ENCODE measurements at regions not wholly inside any gene's neighbourhood (a gene's known extent, or its start where the extent isn't known, plus 50 kb on each side); places are given as distances from the start of the nearest gene placed in this dataset.

- no peak for DNase-seq (ENCODE audit: low read depth, low spot score)
- no peak overlapping the region for H3K4me3 ChIP-seq (ENCODE audit: low read depth, low read length)
- in situ Hi-C loops (cut with HindIII; ENCODE audit: low sequenced_read_pairs) = no loop called here
- no peak for TF ChIP-seq CTCF (IDR thresholded peaks at IDR 0.05; ENCODE audit: low read depth, low read length)
Observed at GRCh38 chr5:40258222-40258621, 421.5 kb upstream of the PTGER4 start.

GRCh38 chr5:40240671-40241070 is 439.0 kb upstream of the PTGER4 start:
- H3K4me3 ChIP-seq (ENCODE audit: low read depth, low read length) = no peak overlapping the region
- no peak for TF ChIP-seq CTCF (IDR thresholded peaks at IDR 0.05; ENCODE audit: low read depth, low read length)
- DNase-seq (ENCODE audit: low read depth, low spot score) = no peak
- in situ Hi-C loops (cut with HindIII; ENCODE audit: low sequenced_read_pairs) = no loop called here

- H3K4me3 ChIP-seq (ENCODE audit: low read depth, low read length) = no peak overlapping the region
- in situ Hi-C loops (cut with HindIII; ENCODE audit: low sequenced_read_pairs) = no loop called here
- DNase-seq (ENCODE audit: low read depth, low spot score) = peak; percentile 52
- TF ChIP-seq CTCF (IDR thresholded peaks at IDR 0.05; ENCODE audit: low read depth, low read length) = no peak
Observed at GRCh38 chr5:40240111-40240510, 439.6 kb upstream of the PTGER4 start.

GRCh38 chr5:40238066-40238745 is 441.5 kb upstream of the PTGER4 start:
- DNase-seq (ENCODE audit: low read depth, low spot score) = no peak
- no peak for TF ChIP-seq CTCF (IDR thresholded peaks at IDR 0.05; ENCODE audit: low read depth, low read length)
- in situ Hi-C loops (cut with HindIII; ENCODE audit: low sequenced_read_pairs) = no loop called here
- H3K4me3 ChIP-seq (ENCODE audit: low read depth, low read length) = no peak overlapping the region

GRCh38 chr5:40235471-40236400 is 444.0 kb upstream of the PTGER4 start:
- no peak for DNase-seq (ENCODE audit: low read depth, low spot score)
- in situ Hi-C loops (cut with HindIII; ENCODE audit: low sequenced_read_pairs) = no loop called here
- H3K4me3 ChIP-seq (ENCODE audit: low read depth, low read length) = no peak overlapping the region
- TF ChIP-seq CTCF (IDR thresholded peaks at IDR 0.05; ENCODE audit: low read depth, low read length) = no peak

- H3K4me3 ChIP-seq (ENCODE audit: low read depth, low read length) = no peak overlapping the region
- peak; percentile 63 for DNase-seq (ENCODE audit: low read depth, low spot score)
- in situ Hi-C loops (cut with HindIII; ENCODE audit: low sequenced_read_pairs) = no loop called here
- no peak for TF ChIP-seq CTCF (IDR thresholded peaks at IDR 0.05; ENCODE audit: low read depth, low read length)
Observed at GRCh38 chr5:40233268-40233667, 446.4 kb upstream of the PTGER4 start.
